WI38 (cell line): ENCODE measurements at regions not wholly inside any gene's neighbourhood (a gene's known extent, or its start where the extent isn't known, plus 50 kb on each side); places are given as distances from the start of the nearest gene placed in this dataset.

ENCODE experiments used
- H3K4me3 ChIP-seq: 2 replicates; pipeline ENCODE4 v1.5.1; 2011; ENCODE audit warnings: low read depth, mild to moderate bottlenecking, control low read depth, low read length
- TF ChIP-seq, protein P1 (sequence below): IDR thresholded peaks from 2 replicates; pipeline ENCODE4 v1.5.1; 2012; ENCODE audit warnings: low read depth, mild to moderate bottlenecking, control low read depth, low read length

DNA sequence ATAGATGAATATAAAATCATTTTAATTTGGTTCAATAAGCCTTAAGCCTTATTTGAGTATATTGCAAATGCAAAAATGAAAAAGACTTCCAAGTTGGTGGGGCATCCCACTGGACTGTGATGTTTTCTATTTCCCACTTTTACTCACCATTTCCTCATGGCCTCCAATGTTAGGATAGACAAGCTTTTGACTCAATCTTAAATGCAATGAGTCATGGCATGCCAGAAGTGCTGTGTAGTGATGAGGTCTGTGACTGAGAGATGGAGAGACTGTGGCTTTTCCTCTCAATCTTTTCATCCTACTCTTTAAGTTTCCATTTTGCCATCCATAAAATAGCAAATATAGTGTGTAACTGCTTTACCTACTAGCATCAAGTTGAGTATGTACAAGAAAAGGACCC, 1401.2 kb upstream of the CELF4 start:
- TF ChIP-seq, protein P1, sequence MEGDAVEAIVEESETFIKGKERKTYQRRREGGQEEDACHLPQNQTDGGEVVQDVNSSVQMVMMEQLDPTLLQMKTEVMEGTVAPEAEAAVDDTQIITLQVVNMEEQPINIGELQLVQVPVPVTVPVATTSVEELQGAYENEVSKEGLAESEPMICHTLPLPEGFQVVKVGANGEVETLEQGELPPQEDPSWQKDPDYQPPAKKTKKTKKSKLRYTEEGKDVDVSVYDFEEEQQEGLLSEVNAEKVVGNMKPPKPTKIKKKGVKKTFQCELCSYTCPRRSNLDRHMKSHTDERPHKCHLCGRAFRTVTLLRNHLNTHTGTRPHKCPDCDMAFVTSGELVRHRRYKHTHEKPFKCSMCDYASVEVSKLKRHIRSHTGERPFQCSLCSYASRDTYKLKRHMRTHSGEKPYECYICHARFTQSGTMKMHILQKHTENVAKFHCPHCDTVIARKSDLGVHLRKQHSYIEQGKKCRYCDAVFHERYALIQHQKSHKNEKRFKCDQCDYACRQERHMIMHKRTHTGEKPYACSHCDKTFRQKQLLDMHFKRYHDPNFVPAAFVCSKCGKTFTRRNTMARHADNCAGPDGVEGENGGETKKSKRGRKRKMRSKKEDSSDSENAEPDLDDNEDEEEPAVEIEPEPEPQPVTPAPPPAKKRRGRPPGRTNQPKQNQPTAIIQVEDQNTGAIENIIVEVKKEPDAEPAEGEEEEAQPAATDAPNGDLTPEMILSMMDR: no peak
- no peak overlapping the region for H3K4me3 ChIP-seq

DNA sequence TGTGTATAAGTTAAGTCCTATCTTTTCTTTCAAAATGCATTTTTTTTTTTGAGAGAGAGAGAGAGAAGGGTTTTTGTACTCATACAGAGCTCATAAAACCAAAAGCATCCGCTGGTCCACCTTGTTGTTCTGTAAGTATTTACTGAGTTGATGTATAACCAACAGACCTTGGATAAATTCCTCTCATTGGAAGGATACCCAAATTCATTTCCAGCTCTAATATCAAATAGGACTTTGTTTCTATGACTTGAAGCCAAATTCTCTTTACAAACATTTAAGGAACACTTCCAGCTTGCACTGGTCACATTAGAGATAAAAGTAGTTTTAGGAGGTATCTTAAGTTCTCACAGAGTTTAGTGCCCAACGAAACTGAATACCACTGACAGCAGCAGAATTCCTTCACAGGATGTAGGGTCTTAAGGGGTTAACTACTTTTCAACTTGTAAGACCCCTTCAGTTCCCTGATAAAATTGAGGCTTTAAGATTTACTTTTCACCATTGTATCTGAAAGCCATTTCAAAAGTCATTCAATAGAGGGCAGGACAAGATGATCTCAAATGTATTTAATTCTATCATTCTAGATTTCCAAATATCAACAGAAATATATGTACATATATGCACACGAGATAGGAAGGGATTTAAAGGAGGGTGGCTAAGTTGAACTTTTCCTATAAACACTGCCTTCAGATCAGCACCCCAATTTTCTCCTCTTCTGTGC, 1398.5 kb upstream of the CELF4 start:
- TF ChIP-seq, protein P1: no peak

DNA sequence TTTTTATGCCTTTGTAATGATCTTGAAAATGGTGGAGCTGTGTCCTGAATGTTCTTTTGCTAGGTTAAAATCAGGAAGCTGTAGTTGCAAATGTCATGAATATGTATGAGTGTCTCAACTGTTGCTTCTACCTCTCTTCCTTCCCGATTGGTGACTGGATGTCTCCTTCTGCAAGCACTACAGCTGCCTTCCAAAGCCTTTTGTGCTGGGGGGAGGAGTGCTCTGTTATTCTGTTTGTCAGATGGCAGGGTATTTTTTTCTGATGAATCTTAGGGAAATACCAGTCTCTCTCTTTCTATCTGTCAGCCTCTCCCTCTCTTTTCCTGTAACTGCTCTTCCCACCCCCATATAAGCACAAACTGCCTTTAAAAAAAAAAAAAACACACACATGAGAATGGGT, 1396.3 kb upstream of the CELF4 start:
- H3K4me3 ChIP-seq: no peak overlapping the region
- TF ChIP-seq, protein P1: no peak

More for the DNA sequence above, 1398.5 kb upstream of the CELF4 start:
- no peak overlapping the region for H3K4me3 ChIP-seq

DNA sequence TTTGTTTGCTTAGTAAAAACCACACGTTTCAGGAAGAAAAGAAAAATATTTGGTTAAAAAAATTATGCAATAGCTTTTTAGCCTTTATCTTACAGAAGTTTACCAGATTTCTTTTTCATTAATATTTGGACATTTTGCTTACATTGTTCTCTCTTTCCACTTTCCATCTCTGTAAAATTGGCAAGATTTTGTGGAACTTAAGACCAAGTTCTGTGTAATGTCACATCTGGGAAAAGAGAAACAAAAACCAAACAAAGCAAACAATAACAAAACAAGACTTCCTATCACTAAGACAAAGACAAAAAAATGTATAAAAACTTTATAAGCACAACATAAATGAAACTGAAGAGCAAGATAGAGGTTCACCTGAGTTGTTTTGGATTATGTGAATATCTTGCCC, 1392.1 kb upstream of the CELF4 start:
- TF ChIP-seq, protein P1: no peak
- H3K4me3 ChIP-seq: no peak overlapping the region

DNA sequence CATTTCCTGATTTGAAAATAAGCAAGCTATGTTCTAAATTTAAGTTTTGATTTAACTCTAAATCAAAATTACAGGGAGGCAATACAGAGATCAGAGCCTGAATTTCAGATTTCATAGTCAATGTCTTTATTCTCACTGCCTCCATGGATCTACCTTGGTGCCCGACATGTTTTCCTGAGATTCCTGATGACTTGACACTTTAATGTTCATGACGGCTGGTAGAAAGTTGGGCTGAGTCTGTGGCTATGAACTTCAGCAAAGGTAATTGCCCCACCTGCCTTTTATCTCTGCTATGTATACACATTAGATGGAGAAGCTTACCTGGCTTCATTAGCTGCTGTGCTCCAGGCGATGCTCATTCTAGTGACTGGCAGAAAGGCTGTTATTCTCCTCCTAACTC, 1390.5 kb upstream of the CELF4 start:
- TF ChIP-seq, protein P1: no peak

DNA sequence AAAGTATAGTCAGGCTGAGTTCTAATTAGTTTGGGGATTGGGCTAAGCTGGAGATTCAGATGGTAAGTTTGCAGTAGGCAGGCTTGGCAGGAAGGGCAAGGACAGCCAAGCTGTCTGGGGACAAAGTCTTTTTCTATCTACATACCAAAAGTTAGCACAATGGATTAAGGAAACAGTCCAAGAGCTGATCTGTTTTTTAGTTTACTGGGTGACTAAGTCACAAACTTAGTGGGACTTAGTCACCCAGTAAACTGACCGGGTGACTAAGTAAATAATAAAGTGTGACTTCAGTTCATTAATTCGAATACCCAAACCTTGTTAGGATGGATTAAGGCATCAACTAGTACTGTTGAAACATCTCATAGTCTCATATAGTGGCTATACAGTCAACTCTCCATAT, 1386.0 kb upstream of the CELF4 start:
- H3K4me3 ChIP-seq: no peak overlapping the region
- TF ChIP-seq, protein P1: no peak

More for the DNA sequence above, 1390.5 kb upstream of the CELF4 start:
- no peak overlapping the region for H3K4me3 ChIP-seq

DNA sequence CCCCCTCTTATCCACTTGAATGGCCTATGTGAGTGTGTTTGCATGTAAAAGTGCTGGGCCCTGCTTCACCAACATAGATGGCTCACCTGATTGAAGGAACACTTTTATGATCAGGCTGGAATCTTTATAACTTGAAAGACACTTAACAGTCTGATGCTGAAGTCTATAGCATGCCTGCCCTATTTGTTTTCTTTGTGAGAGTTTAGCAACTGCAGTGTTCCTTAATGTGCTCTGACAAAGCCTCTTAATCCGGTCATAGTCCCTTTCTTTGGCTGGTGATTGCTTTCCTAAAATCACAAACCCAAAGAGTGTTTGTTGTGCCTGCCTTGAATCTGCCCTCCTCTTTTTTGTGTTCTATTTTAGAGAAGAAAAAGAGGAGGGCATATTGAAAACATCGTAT, 1382.8 kb upstream of the CELF4 start:
- TF ChIP-seq, protein P1: no peak
- H3K4me3 ChIP-seq: no peak overlapping the region
